AML-193 (cell line): ENCODE measurements at regions not wholly inside any gene's neighbourhood (a gene's known extent, or its start where the extent isn't known, plus 50 kb on each side); places are given as distances from the start of the nearest gene placed in this dataset.

Experiments
- DNase-seq, 2 experiments: peaks; one replicate each; lab custom pipeline; 2025; lab: John Stamatoyannopoulos, UW

GRCh38 chr3:164572436-164572835 is 505.9 kb downstream of the SI start:
- DNase-seq = no peak

- DNase-seq = no peak
These were observed 527.4 kb downstream of the SI start for GRCh38 chr3:164550857-164551256.

GRCh38 chr3:164539215-164539614 is 539.1 kb downstream of the SI start:
- DNase-seq = no peak

GRCh38 chr3:164537485-164537884 is 540.8 kb downstream of the SI start:
- DNase-seq = no peak

- DNase-seq = no peak
These were observed 545.0 kb downstream of the SI start for GRCh38 chr3:164533275-164533674.

- no peak for DNase-seq
These were observed 552.0 kb downstream of the SI start for GRCh38 chr3:164526250-164526649.

- DNase-seq = no peak
These were observed 554.1 kb downstream of the SI start for GRCh38 chr3:164524201-164524600.

GRCh38 chr3:164522073-164522763 is 556.1 kb downstream of the SI start:
- DNase-seq = no peak

- no peak for DNase-seq
These were observed 556.7 kb downstream of the SI start for GRCh38 chr3:164521644-164522043.

GRCh38 chr3:164521139-164521538 is 557.2 kb downstream of the SI start:
- DNase-seq = no peak

GRCh38 chr3:164515256-164515655 is 563.0 kb downstream of the SI start:
- DNase-seq = no peak

GRCh38 chr3:164514576-164514975 is 563.7 kb downstream of the SI start:
- DNase-seq = no peak

- DNase-seq = no peak
These were observed 570.4 kb downstream of the SI start for GRCh38 chr3:164507886-164508285.

GRCh38 chr3:164498917-164499316 is 579.4 kb downstream of the SI start:
- no peak for DNase-seq

GRCh38 chr3:164488893-164489292 is 589.4 kb downstream of the SI start:
- no peak for DNase-seq

GRCh38 chr3:164486150-164486549 is 592.1 kb downstream of the SI start:
- DNase-seq = no peak

GRCh38 chr3:164479978-164480377 is 598.3 kb downstream of the SI start:
- no peak for DNase-seq

- DNase-seq = no peak
These were observed 598.9 kb downstream of the SI start for GRCh38 chr3:164479406-164479805.

- no peak for DNase-seq
These were observed 600.0 kb downstream of the SI start for GRCh38 chr3:164478323-164478722.

GRCh38 chr3:164477403-164477802 is 600.9 kb downstream of the SI start:
- no peak for DNase-seq

- no peak for DNase-seq
These were observed 601.7 kb downstream of the SI start for GRCh38 chr3:164476631-164477030.

GRCh38 chr3:164470471-164470870 is 607.8 kb downstream of the SI start:
- no peak for DNase-seq

- DNase-seq = no peak
These were observed 610.2 kb downstream of the SI start for GRCh38 chr3:164468055-164468454.

- DNase-seq = no peak
These were observed 611.3 kb downstream of the SI start for GRCh38 chr3:164467007-164467406.
